ENCODE measurements at regions not wholly inside any gene's neighbourhood (a gene's known extent, or its start where the extent isn't known, plus 50 kb on each side); places are given as distances from the start of the nearest gene placed in this dataset.

DNA sequence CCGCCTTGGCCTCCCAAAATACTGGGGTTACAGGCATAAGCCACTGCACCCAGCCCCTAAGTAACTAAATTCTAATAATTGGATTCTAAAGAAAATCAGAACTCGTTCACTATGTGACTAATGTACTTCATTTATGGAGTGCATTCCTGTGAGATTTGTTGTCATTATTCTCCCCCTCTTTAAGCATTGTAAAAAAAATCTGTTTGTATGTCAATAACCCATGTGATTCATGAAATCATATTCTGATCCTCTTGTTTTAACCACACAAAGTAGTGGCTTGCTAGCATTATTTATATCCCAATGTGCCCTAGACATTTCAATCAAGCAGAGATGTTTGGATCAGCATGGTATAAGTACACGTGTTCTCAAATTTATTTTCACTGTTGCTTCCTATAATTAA, 78.2 kb upstream of the OSBPL8 start:
- Histone ChIP-seq H2BK5ac (ENCODE audit: low read depth, low read length) (no peak overlapping the region), H3K23ac (ENCODE audit: insufficient read length) (no peak overlapping the region), H3K56ac (replicated peaks; ENCODE audit: insufficient read length, low read depth, low read length) (no peak overlapping the region), H3K79me2 (ENCODE audit: control insufficient read depth in 1 of 2, insufficient read depth in 2 of 2, low read length in 2 of 2) (no peaks in the 10 kb centered on the region), H2BK120ac (replicated peaks; ENCODE audit: low read depth, low read length) (no peak overlapping the region), H4K8ac (ENCODE audit: extremely low read depth, insufficient read depth, low read length) (no peak overlapping the region), H2BK12ac (ENCODE audit: low read depth, low read length) (no peak overlapping the region), H2BK20ac (ENCODE audit: low read length) (no peak overlapping the region), H3K4me1 (replicated peaks in 1 of 4; ENCODE audit: control insufficient read depth in 3 of 4, insufficient read depth in 4 of 4, low read length in 3 of 4) (peaks cover 2 to 9% (median 8%) of the 10 kb centered on the region in 4 experiments; a peak in 6 of 7 replicates), H3K27ac (ENCODE audit: low read depth, low read length) (no peak overlapping the region), H3K4me3 (ENCODE audit: extremely low read depth in 1 of 4, insufficient read depth in 2 of 4, low read depth in 3 of 4, low read length in 4 of 4) (no peak overlapping the region), H2AK5ac (ENCODE audit: low read depth, low read length) (no peak overlapping the region), H3K14ac (ENCODE audit: insufficient read length) (no peak overlapping the region), H3K9ac (replicated peaks in 1 of 4; ENCODE audit: extremely low read depth in 1 of 4, low read depth in 3 of 4, low read length in 3 of 4) (no peak overlapping the region), H3K23me2 (ENCODE audit: low read depth, low read length) (no peaks in the 10 kb centered on the region; the same call in 1 of the 2 replicates), H2BK15ac (ENCODE audit: low read length) (no peak overlapping the region), H3K18ac (ENCODE audit: extremely low read depth, low read length) (no peak overlapping the region), H2AFZ (ENCODE audit: low read length) (no peak overlapping the region), H3K9me3 (ENCODE audit: insufficient read depth in 2 of 2, low read depth in 1 of 2, low read length in 1 of 2) (no peaks in the 10 kb centered on the region), H4K20me1 (replicated peaks in 1 of 2; ENCODE audit: control insufficient read depth in 1 of 2, insufficient read depth in 2 of 2, low read length in 2 of 2) (no peaks in the 10 kb centered on the region), H3K36me3 (ENCODE audit: control insufficient read depth in 2 of 4, insufficient read depth in 4 of 4, low read length in 3 of 4) (no peaks in the 10 kb centered on the region), H3K27me3 (replicated peaks in 1 of 4; ENCODE audit: control insufficient read depth in 3 of 4, extremely low read depth in 1 of 4, insufficient read depth in 3 of 4, low read length in 3 of 4) (no peaks in the 10 kb centered on the region), H3K4ac (replicated peaks; ENCODE audit: insufficient read length, low read depth, low read length) (no peak overlapping the region), H4K91ac (replicated peaks; ENCODE audit: insufficient read length, low read length) (no peak overlapping the region), H3K79me1 (ENCODE audit: low read depth, low read length) (no peaks in the 10 kb centered on the region), H3K4me2 (ENCODE audit: insufficient read depth in 1 of 2, low read depth in 2 of 2, low read length in 2 of 2) (no peak overlapping the region), H4K5ac (ENCODE audit: insufficient read length, low read depth, low read length) (no peak overlapping the region)
- ChIA-PET CTCF (ENCODE audit: partially characterized antibody) (interaction anchor here (0.6 to 0.9 kb wide), 3 partner anchors 71 to 524 kb away, joined by 3 read pairs; no protein-coding TSS in a partner anchor), POLR2A (ENCODE audit: partially characterized antibody) (no interaction called here)
- 87% methylated on average over 3 of the region's 3 CpGs; no CpG with 5 or more reads in 1 of the 2 experiments for WGBS, 2 experiments (ENCODE audit: extremely low coverage in 1 of 2, insufficient coverage in 1 of 2, insufficient read length in 1 of 2, insufficient replicate concordance in 2 of 2, low coverage in 1 of 2, low lambda C conversion rate in 2 of 2, missing lambda C conversion rate in 1 of 2)
- FAIRE-seq = no peak
- no peak for TF ChIP-seq CHD1 (IDR thresholded peaks at IDR 0.05; ENCODE audit: low read depth, low read length)
- no peak for TF ChIP-seq CTBP2 (IDR thresholded peaks at IDR 0.05; ENCODE audit: borderline replicate concordance, insufficient read depth, insufficient read length, low read length)
- TF ChIP-seq SP1 (IDR thresholded peaks at IDR 0.05; ENCODE audit: low read depth, low read length) = no peak
- TF ChIP-seq HDAC6 (IDR thresholded peaks at IDR 0.05; ENCODE audit: low read depth, low read length) = no peak
- TF ChIP-seq JUN (IDR thresholded peaks at IDR 0.05; ENCODE audit: low read depth, low read length) = no peak
- no peak for TF ChIP-seq RAD21 (IDR thresholded peaks at IDR 0.05 in 1 of 2, conservative IDR thresholded peaks at IDR 0.05 in 1 of 2; ENCODE audit: low read depth in 2 of 2, low read length in 2 of 2)
- no peak for TF ChIP-seq NANOG (IDR thresholded peaks at IDR 0.05; ENCODE audit: insufficient read depth, low read depth, low read length, poor library complexity, severe bottlenecking)
- no peak for TF ChIP-seq SIRT6 (IDR thresholded peaks at IDR 0.05; ENCODE audit: low read length)
- TF ChIP-seq CBX8 (IDR thresholded peaks at IDR 0.05; ENCODE audit: borderline replicate concordance, low read depth, low read length) = no peak
- TF ChIP-seq SIX5 (IDR thresholded peaks at IDR 0.05; ENCODE audit: low read depth, low read length) = no peak
- TF ChIP-seq PHF8 (conservative IDR thresholded peaks at IDR 0.05; ENCODE audit: low read depth, low read length) = no peak
- TF ChIP-seq, protein P1, sequence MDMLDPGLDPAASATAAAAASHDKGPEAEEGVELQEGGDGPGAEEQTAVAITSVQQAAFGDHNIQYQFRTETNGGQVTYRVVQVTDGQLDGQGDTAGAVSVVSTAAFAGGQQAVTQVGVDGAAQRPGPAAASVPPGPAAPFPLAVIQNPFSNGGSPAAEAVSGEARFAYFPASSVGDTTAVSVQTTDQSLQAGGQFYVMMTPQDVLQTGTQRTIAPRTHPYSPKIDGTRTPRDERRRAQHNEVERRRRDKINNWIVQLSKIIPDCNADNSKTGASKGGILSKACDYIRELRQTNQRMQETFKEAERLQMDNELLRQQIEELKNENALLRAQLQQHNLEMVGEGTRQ (IDR thresholded peaks at IDR 0.05; ENCODE audit: low read length) = no peak
- no peak for TF ChIP-seq SRF (IDR thresholded peaks at IDR 0.05; ENCODE audit: low read depth, low read length)
- no peak for DNase-seq (ENCODE audit: low read depth in 1 of 2, low spot score in 2 of 2)

Data from H1 (cell line).